Anterior cingulate cortex (tissue), 58 donors: ENCODE measurements at regions not wholly inside any gene's neighbourhood (a gene's known extent, or its start where the extent isn't known, plus 50 kb on each side); places are given as distances from the start of the nearest gene placed in this dataset.

ENCODE experiments used
- DNase-seq, 58 donors: peaks; one replicate each; lab custom pipeline; 2025; lab: John Stamatoyannopoulos, UW

DNA sequence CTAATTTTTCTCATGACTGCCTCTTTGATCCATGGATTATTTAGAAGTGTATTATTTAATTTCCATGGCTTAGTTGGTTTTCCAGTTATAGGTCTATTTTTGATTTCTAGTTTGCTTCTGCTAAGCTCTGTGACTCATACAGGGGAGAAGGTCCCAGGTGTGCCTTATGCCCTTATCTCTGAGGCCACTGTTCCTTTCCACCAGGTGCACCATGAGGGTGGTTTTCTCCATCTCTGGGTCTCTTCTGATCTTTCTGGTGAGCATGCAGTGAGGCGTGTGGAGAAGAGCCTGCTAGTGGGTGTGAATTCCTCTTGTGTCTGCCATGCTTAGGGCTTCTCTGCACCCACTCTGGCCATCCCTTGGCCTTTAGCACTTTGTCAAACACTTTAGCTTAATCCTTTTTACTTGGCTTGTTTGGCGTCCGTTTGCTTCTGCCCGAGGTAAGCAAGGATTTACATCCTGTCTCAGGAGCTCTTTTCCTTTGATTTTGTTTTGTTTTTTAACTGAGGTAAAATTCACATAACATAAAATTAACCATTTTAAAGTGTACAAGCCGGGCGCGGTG lies 129.8 kb upstream of the ARL4C start:
- no peak for DNase-seq

DNA sequence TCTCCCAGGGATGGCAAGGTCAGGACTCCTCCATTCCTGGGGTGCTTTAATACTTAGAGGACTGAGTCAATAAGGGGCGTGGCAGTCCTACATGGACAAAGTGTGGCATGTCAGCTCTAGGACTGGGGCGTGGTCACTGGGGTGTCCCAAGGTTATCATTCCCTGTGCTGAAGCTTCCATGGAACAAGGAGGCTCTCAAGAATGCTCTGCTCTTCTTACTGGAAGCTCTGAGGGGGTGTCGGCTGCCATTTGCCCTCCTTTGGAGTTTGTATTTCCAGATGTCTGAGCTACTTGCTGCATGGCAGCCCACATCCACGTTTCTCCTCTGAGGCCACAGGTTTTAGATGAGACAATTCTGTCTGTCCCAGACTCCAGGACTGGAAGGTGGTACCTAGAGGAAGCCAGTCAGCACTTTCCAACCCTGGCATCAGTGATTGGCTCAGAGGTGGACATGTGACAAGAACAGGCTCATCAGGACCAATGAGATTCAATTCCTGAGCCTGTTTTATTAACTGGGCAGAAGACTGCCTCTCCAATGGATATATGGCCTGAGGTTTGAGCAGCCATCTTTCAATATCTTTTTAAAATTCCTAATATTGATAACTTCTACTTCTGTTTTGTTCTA lies 128.9 kb upstream of the ARL4C start:
- DNase-seq = no peak

DNA sequence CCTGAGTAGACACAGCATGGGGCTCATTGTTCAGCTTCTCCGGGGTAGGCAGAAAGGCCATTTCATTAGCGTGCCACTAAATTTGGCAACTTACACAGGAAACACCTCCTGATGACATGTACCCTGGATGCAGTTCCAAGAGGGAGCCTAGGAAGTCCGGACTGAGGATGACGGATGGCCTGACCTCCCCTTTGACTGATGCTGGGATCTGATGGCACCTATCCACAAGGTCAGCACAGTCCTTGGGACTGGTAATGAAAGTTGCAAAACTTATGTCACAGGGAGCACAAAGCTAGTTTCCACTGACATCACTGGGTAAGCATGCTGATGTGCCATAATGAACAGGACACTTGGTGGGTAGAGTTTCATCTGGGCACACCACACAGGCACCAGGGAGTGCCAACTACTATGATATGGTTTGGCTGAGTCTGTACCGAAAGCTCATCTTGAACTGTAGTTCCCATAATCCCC lies 126.7 kb upstream of the ARL4C start:
- no peak for DNase-seq

DNA sequence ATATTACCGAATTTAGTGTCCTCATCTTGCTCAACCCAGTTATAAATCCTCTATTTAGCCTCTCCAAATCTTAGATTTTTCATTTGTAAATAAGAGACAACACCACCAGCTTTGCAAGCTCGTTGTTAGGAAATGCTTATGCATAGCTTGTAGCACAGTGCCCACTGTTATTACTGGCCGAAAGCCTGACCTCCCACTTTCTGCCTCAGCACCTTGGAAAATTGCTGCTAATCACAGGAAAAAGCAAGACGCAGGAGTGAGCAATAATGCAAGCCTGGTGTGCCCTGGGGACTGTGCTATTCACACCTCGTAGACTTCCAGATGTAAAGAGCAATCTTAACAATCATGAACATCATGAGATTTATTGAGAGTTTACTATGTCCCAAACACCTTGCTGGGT lies 124.2 kb upstream of the ARL4C start:
- DNase-seq = no peak

DNA sequence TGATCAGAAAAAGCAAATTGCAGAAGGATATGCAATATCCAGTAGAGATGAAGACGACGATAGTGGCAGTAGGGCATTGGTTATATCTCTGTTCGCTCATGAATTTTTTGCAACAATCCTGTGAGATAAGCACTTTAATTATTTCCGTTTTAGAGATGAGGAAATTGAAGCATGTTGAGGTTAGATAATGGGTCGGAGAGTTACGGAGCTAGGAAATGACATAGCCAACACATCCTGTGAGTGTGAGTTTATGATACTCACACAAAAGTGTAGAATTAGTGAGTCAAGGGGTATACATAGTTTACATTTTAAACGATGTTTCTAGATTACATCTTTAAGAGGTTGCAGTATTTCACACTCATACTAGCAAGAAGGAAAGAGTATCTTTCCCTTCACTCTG lies 123.1 kb upstream of the ARL4C start:
- no peak for DNase-seq

DNA sequence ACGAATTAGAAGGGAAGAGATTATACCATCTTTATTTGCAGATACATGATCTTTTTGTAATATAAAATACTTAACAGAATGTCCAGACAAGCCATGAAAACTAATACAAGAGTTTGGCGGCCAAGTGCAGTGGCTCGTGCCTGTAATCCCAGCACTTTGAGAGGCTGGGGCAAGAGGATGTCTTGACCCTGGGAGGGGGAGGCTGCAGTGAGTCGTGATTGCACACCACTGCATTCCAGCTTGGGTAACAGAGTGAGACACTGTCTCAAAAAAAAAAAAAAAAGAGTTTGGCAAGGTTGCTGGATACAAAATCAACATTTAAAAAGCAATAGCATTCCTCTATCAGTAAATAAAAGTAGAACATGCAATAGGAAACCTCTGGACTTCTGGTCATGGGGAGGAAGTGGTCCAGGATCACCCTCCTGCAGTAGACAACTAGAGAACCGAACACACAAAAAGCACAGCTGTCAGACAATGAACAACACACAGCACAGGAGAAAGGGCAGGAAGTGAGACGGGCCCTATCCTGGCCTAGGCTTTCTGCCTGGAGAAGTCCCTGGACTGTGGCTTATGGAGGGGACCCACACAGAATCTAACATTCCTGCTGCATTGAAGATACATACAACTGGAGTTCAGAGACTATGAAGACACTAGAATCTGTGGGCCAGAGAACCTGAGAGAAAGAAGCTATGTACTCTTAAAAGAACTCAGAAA lies 118.9 kb upstream of the ARL4C start:
- no peak for DNase-seq

DNA sequence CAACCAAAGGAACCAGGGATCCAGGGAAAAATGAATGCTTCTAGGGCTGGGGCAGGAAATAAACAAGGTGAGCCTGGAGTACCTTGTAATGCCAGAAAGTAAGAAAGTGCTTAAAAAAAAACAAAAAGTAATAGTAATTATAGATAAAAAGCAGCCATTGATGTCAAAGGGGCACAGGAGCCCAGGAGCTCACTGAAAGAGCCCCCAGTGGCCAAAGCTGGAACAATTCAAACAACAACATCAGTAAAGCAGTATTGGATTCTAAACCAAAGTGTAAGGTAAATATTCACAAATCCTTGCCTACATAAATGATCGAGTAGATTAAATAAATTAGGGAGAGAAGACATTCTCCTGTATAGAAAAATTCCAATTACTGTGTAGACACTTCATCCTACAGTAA lies 114.3 kb upstream of the ARL4C start:
- no peak for DNase-seq

DNA sequence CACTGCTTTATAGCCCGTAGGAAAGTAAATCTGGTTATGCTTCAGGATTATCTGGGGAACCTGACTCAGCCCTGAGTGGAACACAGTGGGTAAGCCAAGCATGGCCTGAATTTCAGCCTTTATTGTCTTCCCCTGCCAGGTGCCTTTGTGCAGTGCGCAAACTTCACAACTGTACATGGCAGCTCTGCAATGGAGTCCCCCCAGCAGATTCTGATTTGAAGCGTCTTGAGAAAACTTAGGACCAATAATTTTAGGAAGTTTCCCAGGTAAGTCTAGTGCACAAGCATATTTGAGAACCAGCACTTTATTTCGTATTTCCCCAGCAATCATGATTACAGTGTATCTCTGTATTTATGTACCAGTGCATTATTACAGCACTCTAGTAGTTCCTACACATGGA lies 112.1 kb upstream of the ARL4C start:
- DNase-seq = no peak

DNA sequence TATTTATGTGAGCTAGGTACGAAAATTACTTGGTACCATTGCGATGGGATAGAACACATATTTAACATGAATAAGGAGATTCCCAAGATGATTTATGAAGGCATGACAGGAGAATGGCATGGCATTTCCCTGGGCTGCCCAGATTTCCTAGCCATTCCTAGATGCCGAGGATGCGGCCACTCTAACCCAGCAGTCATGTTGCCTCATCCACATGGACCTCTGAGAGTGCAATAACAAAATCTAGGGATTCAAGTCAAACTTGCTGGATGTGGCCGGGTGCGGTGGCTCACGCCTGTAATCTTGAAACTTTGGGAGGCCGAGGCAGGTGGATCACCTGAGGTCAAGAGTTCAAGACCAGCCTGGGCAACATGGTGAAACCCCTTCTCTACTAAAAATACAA lies 110.8 kb upstream of the ARL4C start:
- no peak for DNase-seq

DNA sequence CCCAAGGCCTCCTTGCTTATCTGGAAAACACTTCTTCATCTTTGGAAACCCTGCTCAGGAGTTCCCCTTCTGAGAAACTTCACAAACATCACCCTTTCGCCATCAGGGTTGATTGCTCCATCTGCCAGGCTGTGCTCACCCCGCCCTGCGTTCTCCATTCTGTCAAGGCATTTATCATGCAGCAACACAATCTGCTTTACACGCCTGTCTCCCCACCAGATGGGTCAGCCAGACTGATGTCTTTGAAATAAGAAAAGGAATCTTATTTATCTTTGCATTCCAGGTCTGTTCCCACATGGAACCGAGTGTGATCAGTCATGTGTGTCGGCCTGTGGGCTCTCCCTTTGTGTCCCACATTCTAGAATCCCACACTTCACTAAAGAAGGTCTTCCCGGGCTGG lies 110.0 kb upstream of the ARL4C start:
- DNase-seq = no peak

DNA sequence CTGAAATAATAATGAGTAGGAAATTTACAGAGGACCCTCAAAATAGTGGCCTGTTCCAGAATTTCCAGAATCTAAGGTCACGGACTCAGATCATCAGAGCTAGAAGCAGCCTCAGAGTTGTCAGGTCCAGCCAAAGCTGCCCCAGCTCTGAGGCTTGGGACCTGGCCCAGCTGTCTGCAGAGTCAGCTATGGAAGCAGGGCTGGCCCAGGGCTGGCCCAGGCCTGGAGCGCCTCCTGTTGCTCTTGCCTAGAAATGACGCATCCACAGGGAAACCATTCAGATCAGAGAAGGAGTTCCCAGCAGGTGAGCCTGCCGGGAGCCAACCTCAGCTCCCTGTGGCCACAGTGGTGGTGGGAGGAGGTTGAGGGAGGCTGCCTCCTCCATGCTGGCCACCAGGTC lies 106.7 kb upstream of the ARL4C start:
- no peak for DNase-seq

DNA sequence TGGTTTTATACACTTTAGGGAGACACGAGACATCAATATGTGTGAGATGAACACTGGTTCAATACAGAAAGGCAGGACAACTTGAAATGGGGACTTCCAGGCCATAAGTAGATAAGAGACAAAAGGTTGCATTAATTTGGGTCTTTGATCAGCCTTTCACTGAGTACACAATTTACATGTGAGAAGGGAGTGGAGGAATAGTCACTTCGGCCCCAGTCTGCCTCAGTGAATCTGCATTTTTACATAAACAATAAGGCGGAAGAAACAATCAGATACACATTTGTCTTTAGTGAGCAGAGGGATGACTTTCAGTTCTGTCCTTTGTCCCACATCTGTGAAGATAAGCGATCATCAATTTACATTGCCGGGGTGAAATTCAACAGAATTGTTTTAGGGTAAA lies 104.3 kb upstream of the ARL4C start:
- DNase-seq = no peak

DNA sequence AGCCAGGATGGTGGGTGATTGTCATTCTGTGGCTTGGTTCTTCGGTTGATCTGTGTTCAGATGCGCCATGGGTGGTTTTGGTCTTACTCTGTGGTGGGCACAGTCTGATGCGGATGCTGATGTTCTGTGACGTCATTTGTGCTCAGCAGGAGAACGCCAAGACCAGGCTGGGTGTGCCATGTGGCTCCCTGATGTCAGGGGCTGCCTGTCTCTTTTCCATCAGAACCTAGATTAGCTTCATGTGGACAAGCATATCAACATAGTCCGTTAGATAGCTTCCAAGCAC lies 100.6 kb upstream of the ARL4C start:
- no peak for DNase-seq

DNA sequence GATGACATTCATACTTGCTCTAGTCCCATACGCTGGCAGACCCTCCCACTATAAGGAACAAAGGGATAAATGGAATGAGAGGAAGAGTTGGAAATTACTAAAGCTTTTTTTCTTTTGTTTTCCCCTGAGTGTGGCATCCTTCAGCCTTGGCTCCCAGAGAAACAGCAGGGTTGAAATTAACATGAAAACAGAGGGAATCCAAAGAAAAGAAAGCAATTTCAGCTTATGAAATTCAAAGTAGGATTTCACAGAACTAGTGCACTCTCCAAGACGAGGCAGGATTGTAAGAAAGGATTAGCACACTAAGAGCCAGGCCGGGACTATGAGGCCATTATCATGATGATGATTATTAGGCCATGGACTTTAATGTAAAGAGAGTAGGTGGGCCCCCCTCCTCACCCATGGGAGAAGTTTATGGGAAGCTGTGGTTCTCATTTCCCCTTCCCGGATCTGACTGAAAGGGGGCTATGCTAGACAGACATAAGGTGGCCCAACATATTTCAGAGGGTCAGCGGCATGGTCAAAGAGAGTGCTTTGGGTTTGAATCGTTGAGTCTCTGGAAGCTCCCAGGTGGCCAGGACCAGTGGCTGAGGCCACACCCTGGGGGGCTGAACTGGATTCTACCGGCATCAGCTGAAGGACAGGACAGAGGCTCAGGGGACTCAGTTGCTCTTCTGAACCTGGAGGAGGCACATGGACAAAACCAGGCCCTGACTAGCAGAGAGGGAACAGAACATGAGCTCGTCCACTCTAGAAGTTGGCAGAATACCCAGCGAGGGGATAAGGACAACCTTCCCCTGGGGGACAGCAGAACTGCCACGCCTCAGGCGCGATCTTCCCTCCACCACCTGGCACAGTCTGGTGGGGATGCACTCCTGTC lies 100.1 kb upstream of the ARL4C start:
- no peak for DNase-seq

DNA sequence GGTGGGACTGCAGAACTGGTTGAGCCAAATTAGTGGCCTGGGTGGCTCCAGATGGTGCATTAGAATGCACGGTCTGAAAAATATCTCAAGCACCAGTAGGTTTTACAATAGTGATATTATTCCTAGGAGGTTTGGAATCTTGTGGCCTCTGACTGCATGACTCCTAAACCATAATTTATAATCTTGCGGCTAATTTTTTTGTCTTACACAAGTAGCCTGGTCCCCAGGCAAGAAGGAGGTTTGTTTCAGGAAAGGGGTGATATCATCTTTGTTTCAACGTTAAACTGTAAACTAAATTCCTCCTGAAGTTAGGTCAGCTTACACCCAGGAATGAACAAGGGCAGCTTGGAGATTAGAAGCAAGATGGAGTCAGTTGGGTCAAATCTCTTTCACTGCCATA lies 98.9 kb upstream of the ARL4C start:
- no peak for DNase-seq

DNA sequence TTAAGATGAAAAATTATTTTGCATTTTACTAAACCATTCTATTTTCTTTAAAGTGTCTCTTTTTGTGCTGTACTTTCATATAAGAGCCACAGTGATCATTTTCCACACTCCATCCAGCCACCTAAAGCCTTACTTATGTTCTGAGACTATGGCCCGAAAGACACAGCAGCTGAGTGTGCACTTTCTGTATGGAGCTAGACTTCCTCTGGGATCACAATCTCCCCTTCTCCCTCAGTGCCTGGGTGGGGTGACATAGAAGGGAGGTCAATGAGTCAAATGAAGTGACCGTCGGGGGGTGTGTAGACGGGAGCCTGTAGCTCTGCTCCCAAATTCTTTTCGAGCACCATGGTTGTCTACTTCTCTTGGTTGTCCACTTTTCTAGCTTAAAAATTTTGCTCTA lies 97.8 kb upstream of the ARL4C start:
- no peak for DNase-seq

DNA sequence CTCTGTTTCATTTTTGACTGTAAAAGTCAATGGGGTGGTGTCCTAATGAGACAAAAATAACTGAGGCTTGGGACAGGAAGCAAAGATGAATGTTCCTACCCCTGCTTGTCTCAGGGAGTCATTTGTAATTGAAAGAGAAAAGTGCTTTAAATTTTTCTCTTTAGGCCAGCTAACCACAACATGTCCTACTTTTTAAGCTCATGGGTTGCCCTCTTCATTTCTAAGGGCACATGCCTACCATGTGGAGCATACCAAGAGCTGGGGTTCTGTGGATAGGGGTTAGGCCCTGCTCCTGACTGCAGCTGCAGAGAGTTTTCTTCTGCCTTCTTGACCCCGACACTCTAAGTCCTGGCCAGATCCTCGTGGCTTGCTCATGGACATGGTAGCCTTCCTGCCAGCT lies 96.8 kb upstream of the ARL4C start:
- DNase-seq = no peak

DNA sequence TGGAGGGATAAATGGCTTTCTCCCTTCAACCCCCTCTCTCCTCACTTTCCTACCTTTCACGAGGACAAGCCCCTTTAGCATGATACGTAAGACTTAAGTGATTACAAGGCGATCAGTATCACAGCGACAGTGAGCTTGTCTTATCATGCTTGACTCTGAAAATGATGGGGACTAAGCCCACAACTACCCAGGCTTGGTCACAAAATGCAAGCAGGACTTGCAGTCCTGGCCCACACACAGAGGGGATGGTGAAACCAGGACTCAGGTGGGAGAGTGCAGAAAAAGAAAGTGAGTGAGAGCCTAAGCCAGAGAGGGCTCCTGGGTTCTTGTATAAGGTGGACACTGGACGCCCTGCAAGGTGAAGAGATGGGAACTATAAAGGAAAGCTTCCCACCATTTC lies 95.7 kb upstream of the ARL4C start:
- DNase-seq = no peak

DNA sequence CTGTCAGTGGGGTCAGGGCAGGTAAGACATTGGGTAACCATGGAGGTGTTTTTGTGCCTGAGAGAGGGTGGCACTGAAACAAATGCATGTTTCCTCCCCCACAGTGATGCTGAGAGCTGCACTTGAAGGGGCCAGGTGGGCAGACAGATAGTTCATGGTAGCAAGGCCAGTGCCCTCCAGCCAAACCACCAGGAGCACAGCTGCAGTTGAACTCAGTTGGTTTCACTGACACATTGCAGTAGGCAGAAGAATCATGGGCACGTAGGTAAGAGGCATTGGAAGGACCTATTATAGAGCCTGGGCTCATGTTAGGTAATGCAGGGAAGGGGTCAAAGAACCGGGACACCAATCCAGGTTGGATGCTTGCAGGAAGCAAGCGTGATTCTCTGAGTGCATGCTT lies 93.2 kb upstream of the ARL4C start:
- DNase-seq = no peak

DNA sequence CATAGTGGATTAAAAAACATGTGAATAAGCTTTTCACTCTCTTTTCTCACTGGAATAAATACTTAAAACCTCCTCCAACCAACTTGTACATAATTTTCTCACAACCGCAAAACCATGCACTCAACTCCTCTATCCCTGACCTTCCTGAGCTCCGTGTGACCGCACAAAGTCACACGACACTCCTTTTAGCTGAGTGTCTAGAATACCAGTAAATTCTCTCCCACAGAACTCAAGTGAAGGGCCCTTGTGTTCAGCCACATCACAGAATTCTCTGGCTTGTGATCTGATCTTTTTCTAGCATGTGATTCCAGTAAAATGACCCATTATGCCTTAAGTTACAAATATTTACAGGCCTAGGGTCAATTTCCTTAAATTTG lies 91.2 kb upstream of the ARL4C start:
- DNase-seq = no peak

DNA sequence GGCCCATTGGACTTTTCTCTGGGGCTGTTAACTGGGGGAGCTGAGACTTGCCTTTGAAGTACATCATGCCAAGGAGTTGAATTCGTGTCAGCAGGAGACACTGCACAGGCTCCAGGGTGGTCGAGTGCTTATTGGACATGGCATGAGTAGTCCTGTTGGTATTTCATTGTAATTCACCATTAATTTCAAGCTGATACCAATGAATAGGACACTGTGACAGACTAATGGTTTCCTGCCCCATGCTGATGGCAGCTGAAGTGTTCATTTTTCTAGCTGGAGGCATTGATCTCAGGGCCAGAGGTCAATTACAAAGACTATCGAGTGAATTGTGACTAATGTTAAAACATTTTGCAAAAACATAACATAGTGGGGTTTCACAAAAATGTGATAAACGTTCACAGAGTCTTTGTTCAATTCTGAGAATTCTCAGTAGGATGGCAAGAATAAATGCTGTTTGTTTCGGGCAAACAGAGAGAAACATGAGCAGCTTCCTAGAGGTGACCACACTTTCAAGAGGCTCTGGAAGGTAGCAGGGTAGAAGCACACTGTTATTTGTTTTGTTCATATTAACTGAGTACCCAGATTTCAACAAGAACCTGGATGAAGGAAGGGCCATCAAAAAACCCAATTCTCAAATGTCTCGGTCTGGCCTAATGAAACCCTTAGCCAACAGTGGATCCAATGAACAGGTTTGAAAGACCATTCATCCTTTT lies 90.6 kb upstream of the ARL4C start:
- DNase-seq = no peak
